BJ (cell line): ENCODE measurements at regions not wholly inside any gene's neighbourhood (a gene's known extent, or its start where the extent isn't known, plus 50 kb on each side); places are given as distances from the start of the nearest gene placed in this dataset.

Source experiments
- CTCF ChIA-PET: fragments of 350-600 bp; formaldehyde crosslinking; extraction: SDS; loops from one replicate; lab custom pipeline; 2021; ENCODE audit warnings: antibody characterized with exemption, inconsistent platforms; lab: Yijun Ruan, JAX
- POLR2A ChIA-PET: fragments of 300-600 bp; sonication (Branson Sonifier 250); formaldehyde crosslinking; extraction: SDS; loops from one replicate; lab custom pipeline; 2021; ENCODE audit warnings: antibody characterized with exemption; lab: Charles Lee
- DNase-seq: peaks from one replicate; pipeline ENCODE4 v3.0.0-alpha.2; 2011; ENCODE audit warnings: low read depth
- H3K27me3 ChIP-seq: 2 replicates; pipeline ENCODE4 v1.6.0; 2011; ENCODE audit warnings: low read length; ENCODE audit not compliant: control insufficient read depth, insufficient read depth
- H3K36me3 ChIP-seq: 2 replicates; pipeline ENCODE4 v1.5.1; 2011; ENCODE audit warnings: low read length; ENCODE audit not compliant: control insufficient read depth, insufficient read depth
- H3K4me3 ChIP-seq: 2 replicates; pipeline ENCODE4 v1.5.1; 2011; ENCODE audit warnings: low read depth, mild to moderate bottlenecking, control low read depth, low read length
- TF ChIP-seq, protein P1 (sequence below): IDR thresholded peaks from 2 replicates; pipeline ENCODE4 v1.5.1; 2011; ENCODE audit warnings: low read depth, mild to moderate bottlenecking, control low read depth, inconsistent platforms, low read length, moderate library complexity; ENCODE audit not compliant: insufficient read depth

DNA sequence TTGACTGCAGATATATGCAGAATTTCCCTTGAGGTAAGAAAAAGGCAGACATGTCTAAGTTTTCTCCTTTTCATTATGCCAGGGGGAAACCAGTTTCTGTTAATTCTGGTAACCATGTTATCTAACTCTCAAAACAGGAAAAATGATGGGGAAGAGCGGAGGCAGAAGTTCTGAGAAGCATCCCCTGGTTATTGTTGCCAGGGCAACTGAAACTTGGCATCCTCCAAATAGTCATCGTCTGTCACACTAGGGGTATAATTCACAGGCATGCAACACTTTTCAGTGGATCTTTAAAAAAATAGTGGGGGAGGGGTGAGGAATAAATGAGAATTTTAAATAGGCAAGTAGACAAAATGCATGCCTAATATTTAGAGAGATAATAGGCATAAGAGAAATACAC, 715.3 kb upstream of the CXADR start:
- TF ChIP-seq, protein P1, sequence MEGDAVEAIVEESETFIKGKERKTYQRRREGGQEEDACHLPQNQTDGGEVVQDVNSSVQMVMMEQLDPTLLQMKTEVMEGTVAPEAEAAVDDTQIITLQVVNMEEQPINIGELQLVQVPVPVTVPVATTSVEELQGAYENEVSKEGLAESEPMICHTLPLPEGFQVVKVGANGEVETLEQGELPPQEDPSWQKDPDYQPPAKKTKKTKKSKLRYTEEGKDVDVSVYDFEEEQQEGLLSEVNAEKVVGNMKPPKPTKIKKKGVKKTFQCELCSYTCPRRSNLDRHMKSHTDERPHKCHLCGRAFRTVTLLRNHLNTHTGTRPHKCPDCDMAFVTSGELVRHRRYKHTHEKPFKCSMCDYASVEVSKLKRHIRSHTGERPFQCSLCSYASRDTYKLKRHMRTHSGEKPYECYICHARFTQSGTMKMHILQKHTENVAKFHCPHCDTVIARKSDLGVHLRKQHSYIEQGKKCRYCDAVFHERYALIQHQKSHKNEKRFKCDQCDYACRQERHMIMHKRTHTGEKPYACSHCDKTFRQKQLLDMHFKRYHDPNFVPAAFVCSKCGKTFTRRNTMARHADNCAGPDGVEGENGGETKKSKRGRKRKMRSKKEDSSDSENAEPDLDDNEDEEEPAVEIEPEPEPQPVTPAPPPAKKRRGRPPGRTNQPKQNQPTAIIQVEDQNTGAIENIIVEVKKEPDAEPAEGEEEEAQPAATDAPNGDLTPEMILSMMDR, result no peak
- DNase-seq, result no peak
- Histone ChIP-seq H3K4me3 (no peak overlapping the region), H3K36me3 (no peaks in the 10 kb centered on the region), H3K27me3 (no peaks in the 10 kb centered on the region)
- CTCF ChIA-PET, result no interaction called here
- POLR2A ChIA-PET, result no interaction called here

DNA sequence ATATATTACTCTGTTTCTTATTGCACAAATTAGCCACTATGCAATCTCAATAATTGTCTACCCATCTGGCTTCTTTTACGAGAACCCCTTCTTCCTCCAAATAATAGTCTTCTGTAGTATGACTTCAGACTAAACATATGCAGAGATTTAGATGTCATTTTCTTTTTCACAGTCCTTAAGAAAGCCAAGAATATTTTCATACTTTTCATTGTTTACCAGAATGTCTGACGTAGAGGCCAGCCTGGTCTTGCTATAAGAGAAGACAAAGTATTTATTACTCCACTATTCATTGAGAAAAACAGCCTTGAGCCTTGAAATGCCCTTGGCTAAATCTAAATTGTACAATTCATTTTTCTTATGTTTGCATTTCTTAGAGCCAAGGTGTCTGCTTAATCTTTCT, 714.9 kb upstream of the CXADR start:
- H3K4me3 ChIP-seq, result no peak overlapping the region
- TF ChIP-seq, protein P1, result no peak
- H3K36me3 ChIP-seq, result no peaks in the 10 kb centered on the region
- POLR2A ChIA-PET, result no interaction called here
- DNase-seq, result no peak
- CTCF ChIA-PET, result no interaction called here
- no peaks in the 10 kb centered on the region for H3K27me3 ChIP-seq

DNA sequence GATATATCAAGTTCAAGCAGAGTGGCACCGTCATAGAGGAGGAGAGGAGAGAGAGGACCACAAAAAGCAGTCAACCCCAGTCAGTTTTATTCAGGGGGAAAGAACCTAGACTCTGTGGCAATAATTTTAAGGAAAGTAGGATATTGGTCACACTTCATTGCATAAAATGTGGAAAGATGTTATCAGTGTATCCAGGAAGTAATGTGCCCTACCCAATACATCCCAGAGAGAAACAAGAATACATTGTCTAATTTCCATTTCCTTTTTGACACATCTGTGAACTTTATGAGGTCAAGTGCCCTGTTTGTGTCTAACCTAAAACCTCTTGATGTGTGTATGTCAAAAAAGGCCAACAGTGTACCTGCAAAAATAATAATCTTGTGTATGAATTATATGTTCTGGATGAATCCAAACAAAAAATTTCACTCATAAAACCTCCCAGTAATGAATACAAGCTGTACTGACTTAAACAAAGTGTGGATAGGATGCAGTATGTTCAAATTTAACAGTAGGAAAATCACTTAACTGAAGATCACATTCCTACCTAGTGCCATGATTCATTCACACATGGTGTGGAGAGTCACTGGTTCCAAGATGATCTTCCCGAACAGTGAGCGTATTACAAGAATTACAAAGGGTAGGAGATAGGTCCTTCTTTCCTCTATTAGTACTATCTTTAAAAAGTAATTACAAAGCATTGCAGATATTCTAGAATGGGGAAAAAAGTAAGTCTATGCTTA, 712.1 kb upstream of the CXADR start:
- POLR2A ChIA-PET, result no interaction called here
- Histone ChIP-seq H3K4me3 (no peak overlapping the region), H3K36me3 (no peaks in the 10 kb centered on the region), H3K27me3 (no peaks in the 10 kb centered on the region)
- CTCF ChIA-PET, result interaction anchor here (1.9 kb wide), 1 partner anchor 27 kb away, joined by 4 read pairs; no protein-coding TSS in a partner anchor
- DNase-seq, result no peak
- TF ChIP-seq, protein P1, result no peak

DNA sequence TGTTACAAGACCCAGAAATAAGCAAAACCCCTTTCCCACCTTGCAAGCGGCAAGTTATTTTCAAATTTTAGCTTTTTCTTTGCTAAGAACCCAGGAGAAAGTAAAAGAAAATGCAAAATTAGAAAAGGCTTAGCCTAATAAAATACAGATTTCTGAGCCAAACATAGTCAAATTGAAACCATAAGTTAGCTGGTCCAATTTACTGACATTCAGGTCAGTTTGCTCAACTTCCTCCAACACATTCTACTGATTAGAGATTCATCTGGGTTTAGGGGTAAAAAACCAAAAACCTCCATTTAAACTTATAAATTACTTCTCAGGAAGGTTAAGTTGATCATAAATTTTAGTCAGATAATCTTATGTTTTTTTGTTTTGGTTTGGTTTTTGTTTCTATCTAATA, 701.8 kb upstream of the CXADR start:
- ChIA-PET CTCF (interaction anchor here (0.5 to 1.5 kb wide), 2 partner anchors 10 to 18 kb away, joined by 3 read pairs; no protein-coding TSS in a partner anchor), POLR2A (no interaction called here)
- no peak overlapping the region for H3K4me3 ChIP-seq
- DNase-seq, result no peak
- TF ChIP-seq, protein P1, result no peak
- H3K36me3 ChIP-seq, result no peaks in the 10 kb centered on the region
- H3K27me3 ChIP-seq, result no peaks in the 10 kb centered on the region

DNA sequence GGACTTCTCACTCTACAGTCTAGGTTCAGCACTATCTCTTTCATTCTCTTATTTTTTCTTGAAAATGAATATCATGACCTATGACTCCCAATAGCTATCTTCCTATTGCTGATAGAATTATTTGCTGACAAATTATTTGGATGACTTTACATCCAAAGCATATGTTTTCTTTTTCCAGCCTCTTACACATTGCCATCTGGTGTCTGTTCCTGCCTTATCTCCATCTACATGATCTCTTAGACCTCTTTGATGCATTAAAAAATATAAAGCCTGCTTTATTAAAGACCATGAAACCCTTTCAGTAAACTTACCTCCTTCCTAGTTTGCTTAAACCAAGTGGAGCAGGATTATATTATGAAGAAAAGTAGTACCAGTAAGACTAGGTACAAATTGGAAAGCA, 700.9 kb upstream of the CXADR start:
- H3K27me3 ChIP-seq, result no peaks in the 10 kb centered on the region
- no peak for DNase-seq
- ChIA-PET CTCF (interaction anchor here (1.0 to 1.5 kb wide), 2 partner anchors 19 to 40 kb away, joined by 3 to 4 read pairs; no protein-coding TSS in a partner anchor), POLR2A (no interaction called here)
- no peaks in the 10 kb centered on the region for H3K36me3 ChIP-seq
- H3K4me3 ChIP-seq, result no peak overlapping the region
- TF ChIP-seq, protein P1, result no peak
